ENCODE measurements at regions not wholly inside any gene's neighbourhood (a gene's known extent, or its start where the extent isn't known, plus 50 kb on each side); places are given as distances from the start of the nearest gene placed in this dataset.

DNA sequence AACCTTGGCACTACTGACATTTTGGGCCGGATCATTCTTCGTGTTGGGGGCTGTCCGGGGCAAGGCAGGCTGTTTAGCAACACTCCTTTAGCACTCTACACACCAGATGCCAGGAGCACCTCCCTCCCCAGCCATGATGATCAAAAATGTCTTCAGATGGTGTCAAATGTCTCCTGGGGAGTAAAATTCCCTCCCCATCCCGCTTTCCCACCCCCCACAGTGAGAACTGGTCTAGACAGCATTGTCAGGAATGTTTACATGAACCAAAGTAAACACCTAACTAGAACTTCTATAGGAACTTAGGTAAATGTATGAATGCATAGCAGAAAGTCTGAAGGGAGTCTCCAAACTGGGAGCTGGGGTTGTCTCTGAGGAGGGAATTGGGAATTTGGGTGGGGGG, 70.0 kb upstream of the TOP1 start:
- DNase-seq (ENCODE audit: low read depth) = no peak

DNA sequence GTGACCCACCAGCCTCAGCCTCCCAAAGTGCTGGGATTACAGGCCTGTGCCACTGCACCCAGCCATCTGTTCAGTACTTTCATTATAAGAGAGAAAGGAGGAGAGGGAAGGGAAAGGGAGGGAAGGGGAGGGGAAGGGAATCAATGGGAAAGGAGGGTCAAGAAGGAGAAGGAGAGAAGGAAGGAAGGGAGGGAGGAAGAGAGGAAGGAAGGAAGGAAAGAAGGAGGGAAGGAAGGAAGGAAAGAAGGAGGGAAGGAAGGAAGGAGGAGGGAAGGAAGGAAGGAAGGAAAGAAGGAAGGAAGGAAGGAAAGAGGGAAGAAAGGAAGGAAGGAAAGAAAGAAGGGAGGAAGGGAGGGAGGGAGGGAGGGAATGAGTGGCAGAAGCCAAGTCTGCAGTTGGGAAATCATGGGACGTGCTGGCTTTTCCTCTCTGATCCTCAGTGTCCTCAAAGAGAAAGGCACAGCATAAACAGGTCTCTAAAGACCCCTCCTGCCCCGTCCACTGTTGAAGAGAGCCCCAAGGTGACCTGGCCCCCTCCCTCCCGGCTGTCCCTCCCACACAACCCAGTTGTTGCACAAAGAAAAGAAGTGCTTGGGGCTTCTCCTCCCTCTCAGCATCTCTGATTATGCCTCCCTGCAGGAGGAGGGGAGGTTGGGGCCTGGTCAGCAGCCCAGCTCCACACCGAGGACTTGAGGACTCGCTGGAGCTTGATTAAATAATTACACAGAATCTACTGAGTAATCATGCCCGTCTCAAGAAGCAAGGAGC, 69.1 kb upstream of the TOP1 start:
- DNase-seq (ENCODE audit: low read depth) = no peak

DNA sequence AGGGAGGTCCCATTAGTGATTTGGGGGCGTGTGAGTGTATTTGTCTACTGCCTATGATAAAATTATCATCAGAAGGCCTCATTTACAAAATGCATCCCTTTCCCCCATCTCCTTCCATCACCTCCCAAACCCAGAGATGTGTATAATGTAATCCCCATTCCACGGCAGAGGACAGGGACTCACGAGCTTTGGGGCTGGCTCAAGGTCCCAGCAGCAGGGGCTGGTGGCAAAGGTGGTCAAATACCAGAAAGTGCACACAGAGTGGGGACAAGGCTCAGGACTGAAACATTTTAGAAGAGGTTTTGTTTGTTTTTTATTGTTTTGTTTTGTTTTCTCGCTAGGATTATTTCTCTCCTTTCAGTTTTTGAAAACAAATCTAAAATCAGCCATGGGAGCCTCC, 68.5 kb upstream of the TOP1 start:
- DNase-seq (ENCODE audit: low read depth) = no peak

DNA sequence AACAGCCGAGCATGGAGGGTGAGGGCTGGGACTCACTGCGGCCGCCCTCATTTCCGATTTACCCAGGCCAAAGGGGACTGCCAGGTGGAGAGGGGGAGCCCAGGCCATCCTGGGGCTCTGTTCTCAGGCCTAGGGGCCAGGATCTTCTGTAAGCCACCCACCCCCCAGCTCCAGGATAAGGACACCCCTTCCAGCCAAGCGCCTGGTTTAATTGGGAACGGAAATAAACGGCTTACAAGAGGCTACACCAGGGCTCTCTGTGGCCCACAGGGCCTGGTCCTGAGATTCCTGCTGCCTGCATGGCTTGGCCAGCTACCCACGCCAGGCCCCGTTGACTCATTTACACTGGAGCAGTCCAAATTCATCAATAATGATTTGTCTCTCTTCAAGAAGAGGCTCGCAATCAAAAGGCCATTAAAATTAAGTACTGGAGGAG, 68.1 kb upstream of the TOP1 start:
- no peak for DNase-seq (ENCODE audit: low read depth)

DNA sequence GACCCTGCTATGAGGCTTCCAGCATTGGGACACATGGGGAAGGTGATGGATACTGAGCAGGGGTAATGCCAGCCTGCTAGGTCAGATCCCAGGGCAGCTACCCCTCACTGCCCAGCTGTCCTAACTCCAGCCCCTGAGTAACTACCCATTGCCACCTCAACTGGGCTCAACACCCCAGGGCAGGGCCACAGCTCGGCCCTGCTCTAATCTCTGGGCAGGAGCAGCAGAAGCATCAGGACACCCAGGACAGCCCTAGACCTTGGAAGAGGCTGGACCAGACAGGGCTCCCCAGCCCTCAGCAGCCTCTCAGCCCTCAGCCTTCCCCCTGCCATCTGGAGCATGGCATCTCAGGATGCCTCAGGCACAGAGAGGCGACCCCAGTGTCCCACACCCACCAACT, 67.4 kb upstream of the TOP1 start:
- DNase-seq (ENCODE audit: low read depth) = no peak

DNA sequence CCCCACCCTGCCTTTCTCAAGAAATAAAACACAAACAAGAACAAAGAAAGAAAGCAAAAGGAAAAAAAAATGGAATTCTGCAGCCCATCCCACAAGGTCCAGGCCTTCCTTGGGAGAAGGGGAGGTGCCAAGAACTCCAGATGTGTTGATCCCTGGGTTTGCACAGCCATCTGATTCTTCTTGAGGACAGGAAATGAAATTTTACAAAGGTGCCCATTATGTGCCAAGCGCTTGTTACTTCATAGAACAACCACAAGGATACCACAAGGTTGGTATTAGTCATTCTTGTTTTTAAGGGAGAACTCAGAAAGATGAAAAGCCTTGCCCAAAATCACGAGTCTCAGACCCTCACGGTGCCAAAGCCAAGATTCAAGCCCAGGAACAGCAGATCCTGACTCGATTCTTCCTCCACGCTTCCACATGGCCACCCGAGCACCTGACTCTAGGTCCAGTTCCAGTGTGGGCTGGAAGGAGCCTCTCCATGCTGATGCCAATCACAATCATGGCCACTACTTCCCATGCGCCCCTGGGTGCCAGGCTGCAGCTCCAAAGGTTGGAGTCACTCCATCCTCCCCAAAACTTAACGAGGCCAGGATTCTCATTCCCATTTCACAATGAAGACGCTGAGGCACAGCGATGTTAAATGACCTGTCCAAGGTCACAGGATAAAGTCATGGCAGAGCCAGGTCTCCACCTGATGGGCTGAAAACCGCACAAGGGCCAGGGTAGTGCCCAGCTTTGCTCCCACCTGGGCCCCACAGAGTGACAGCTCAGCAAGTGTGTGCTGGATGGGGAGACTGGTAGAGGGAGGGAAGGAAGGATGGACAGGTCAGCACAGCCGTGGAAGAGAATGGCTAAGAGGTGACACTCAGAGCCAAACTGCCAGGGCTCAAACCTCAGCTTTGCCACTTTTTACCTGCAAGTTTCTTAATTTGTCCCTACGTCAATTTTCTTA, 66.7 kb upstream of the TOP1 start:
- DNase-seq (ENCODE audit: low read depth) = no peak

DNA sequence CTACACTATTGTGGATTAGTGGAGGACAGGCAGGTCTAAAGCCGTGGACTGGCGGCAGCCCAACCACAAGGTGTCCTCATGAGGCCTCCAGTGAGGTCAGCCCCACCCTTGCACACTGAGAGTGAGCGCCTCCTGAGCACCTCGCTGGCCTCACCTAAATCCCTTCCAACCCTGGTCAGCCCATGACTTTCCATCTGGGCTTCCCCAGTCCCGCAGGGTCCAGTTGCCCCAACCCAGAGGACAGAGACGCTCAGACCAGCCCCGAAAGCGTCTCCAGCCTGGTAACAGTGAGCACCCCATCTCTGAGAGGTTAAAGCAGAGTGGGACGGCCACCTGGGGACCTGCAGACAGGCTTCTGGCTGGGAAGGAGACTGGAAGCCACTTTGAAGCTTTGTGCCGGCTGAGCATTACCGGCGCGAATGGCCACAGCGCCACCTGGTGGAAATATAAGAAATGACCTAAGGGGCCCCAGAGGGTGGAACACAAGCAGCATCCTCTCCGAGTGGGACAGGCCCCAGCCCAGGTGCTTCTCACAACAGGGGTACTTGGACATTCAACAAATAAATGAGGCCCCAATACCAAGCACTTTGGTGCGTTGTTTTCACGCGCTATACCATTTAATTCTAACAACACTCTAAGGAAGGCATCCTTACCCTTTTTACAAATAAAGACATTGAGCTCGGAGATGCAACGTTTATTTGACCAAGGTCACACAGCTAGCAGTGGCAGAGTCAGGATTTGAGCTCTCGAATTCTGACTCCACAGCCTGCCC, 65.7 kb upstream of the TOP1 start:
- no peak for DNase-seq (ENCODE audit: low read depth)

DNA sequence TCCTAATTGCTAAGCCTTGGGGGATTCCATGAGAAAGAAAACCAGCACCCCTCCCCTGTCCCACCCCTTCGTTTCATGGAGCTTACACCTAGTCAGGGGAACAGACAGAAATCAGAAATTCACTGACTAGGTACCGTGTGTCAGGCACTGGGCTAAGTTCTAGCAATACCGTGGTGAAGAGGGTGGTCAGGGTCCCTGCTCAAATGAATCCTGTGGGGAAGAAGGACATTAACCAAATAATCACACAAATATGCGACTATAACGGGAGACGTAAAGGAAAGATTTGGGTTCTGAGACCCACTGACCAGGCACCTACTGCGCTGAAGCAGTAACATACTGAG, 65.1 kb upstream of the TOP1 start:
- DNase-seq (ENCODE audit: low read depth) = no peak

DNA sequence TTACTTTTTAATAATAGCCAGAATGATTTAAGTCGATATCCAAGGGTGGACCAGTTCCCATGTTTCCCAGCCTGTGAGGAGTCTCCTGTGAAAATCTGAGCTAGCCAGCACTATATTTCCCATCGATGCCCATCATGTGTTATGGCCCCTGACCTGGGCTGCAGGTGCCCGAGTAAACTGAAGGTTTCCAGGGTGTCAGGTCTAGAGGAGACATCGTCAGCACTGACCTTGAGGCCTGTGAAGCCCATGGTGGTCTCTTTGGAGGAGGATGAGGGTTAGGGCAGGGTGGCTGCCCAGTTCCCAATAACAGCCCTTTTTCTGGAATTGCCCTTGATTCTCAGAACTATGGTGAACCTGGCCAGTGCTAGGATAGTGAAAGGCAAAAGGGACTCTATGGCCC, 63.0 kb upstream of the TOP1 start:
- DNase-seq (ENCODE audit: low read depth) = no peak

DNA sequence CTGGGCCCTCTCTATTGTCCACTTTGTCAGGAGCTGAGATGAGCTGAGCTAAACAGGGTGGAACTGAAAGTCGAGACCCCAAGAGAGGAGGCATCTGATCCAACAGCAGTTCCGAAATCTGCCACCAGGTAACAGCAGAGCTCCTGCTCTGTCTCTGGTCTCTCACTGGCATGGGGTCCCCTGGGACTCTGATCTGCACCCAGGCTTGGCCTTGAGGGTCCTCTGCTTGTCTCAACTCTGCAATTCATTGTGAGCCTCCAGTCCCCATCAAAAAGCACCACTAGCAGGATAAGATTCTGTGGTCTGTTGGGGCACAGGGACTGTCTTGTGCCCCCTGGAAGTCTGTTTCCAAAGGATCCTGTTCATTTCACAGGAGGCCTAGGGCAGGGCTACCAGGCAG, 62.5 kb upstream of the TOP1 start:
- DNase-seq (ENCODE audit: low read depth) = no peak

DNA sequence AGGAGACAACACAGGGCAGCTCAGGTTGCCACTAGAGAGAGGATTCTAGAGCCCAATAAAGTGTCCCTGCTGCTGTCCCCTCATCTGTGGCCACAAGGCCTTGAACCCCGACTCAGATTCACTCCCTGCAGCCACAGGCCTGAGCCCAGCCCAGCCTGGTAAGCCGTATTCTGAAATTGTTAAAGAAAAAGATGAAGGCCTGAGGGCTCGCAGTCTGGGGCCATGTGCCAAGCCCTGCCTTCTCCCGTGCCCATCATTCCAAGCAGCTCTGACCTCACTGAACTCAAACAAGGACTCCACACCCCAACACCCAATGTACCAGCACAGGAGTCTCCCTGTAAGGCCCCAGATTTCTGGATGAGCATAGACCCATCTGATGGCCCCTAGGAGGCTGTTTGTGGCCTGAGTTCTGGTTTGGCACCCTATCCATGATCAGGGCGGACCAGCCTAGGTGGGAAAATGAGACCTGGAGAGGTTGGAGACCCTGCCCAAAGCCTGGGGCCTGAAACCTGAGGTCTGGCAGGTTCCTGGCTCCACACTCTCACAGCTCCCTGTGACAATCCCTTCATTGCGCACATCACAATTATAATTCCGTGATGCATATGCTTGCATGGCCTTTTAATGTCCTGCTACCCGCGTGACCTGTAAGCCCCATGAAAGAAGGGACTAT, 62.0 kb upstream of the TOP1 start:
- no peak for DNase-seq (ENCODE audit: low read depth)

DNA sequence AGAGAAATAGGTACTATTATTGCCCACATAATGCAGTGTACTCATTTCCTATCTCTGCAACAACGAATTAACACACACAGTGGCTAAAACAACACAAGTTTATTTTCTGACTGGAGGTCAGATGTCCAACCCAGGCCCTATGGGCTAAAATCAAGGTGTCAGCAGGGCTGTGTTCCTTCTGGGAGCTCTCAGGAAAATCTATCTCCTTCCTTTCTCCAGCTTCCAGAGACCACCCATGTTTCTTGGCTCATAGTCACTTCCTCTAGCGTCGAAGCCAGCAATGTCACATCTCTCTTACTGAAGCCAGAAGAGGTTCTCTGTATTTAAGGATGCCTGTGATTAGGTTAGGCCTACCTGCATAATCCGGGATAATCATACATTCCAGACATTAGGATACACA, 60.9 kb upstream of the TOP1 start:
- DNase-seq (ENCODE audit: low read depth) = no peak

DNA sequence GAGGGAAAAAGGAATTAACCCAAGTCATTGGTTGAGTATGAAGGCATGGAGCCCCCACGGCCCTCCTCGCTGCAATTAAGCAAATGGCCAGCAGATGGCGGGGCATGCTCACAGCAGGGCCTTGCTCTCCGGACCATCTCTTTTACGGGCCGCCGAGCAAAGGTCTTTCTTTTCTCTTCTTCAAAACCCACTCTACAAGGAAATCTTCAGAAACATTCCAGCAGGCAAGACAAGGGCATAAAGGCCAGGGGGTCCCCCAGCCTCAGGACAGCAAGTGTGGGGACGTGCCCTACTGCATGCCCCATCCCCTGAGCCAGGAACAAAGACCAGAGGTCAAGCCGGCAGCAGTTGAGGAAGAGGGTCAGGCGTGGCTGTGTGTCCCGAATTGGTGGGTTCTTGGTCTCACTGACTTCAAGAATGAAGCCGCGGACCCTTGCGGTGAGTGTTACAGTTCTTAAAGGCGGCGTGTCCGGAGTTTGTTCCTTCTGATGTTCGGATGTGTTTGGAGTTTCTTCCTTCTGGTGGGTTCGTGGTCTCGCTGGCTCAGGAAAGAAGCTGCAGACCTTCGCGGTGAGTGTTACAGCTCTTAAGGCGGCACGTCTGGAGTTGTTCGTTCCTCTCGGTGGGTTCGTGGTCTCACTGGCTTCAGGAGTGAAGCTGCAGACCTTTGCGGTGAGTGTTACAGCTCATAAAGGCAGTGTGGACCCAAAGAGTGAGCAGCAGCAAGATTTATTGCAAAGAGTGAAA, 59.6 kb upstream of the TOP1 start:
- DNase-seq (ENCODE audit: low read depth) = peak; percentile 35

DNA sequence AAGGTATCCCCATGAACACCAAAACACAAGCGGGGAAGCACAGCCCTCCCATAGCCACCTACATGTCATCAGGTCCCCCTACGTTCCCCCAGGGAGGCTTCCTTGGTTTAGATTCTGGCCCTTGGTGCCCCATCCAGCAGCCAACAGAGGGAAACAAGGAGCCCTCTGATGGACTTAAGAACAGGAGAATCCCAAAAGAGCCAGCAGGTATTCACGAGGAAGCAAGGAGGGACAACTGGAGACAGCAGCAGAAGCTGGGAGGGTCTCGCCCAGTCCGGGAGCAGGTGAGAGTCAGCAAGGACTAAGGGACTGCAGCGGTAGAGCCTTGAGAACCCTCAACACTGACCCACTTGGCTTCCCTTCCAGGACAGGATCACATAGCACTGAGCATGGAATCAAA, 58.4 kb upstream of the TOP1 start:
- no peak for DNase-seq (ENCODE audit: low read depth)

DNA sequence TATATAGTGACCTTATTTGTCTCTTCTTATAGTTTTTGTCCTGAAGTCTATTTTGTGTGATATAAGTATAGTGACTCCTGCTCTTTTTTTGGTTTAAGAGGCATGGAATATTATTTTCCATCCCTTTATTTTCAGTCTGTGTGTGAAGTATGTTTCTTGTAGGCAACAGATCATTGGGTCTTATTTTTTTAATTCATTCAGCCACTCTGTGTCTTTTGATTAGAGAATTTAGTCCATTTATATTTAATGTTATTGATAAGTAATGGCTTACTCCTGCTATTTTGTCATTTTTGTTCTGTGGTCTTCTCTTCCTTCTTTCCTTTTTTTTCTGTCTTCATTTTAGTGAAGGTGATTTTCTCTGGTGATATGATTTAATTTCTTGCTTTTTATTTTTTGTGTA, 51.4 kb upstream of the TOP1 start:
- no peak for DNase-seq (ENCODE audit: low read depth)

DNA sequence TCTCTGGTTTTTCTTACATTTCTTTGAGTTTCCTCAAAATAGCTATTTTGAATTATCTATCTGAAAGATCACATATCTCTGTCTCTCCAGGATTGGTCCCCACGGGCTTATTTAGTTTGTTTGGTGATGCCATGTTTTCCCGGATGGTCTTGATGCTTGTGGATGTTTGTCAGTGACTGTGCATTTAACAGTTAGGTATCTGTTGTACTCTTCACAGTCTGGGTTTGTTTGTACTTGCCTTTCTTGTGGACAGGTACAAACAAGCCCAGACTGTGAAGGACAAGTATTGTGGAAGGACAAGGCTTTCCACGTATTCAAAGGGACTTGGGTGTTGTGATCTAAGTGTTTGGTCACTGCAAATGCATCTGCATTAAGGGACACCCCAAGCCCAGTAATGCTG, 49.9 kb upstream of the TOP1 start:
- DNase-seq (ENCODE audit: low read depth) = no peak

All from HS-5 (cell line).